GOT3 (cell line): ENCODE measurements at regions not wholly inside any gene's neighbourhood (a gene's known extent, or its start where the extent isn't known, plus 50 kb on each side); places are given as distances from the start of the nearest gene placed in this dataset.
"Not testable (repeated sequence)": the region's sequence is repeated elsewhere in the genome, so short reads cannot be mapped to it uniquely, and the experiment has no call there.

Source experiments
- DNase-seq: peaks from one replicate; lab custom pipeline; 2025; ENCODE audit warnings: mixed read lengths; lab: John Stamatoyannopoulos, UW

- DNase-seq = no peak
Measured at GRCh38 chr2:180695586-180696401, 284.6 kb upstream of the UBE2E3 start.

- no peak for DNase-seq
Measured at GRCh38 chr2:180694445-180695421, 285.7 kb upstream of the UBE2E3 start.

- DNase-seq = no peak
Measured at GRCh38 chr2:180692322-180692721, 288.1 kb upstream of the UBE2E3 start.

- not testable (repeated sequence) for DNase-seq
Measured at GRCh38 chr2:180691855-180692223, 288.6 kb upstream of the UBE2E3 start.

DNA sequence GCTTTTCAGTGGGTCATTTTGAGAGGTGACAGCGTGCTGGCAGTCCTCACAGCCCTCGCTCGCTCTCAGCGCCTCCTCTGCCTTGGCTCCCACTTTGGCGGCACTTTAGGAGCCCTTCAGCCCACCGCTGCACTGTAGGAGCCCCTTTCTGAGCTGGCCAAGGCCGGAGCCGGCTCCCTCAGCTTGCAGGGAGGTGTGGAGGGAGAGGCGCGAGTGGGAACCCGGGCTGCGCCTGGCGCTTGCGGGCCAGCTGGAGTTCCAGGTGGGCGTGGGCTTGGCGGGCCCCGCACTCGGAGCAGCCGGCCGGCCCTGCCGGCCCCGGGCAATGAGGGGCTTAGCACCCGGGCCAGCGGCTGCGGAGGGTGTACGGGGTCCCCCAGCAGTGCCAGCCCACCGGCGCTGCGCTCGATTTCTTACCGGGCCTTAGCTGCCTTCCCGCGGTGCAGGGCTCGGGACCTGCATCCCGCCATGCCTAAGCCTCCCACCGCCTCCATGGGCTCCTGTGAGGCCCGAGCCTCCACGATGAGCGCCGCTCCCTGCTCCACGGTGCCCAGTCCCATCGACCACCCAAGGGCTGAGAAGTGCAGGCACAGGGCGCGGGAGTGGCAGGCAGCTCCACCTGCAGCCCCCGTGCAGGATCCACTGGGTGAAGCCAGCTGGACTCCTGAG, 289.1 kb upstream of the UBE2E3 start:
- not testable (repeated sequence) for DNase-seq

DNA sequence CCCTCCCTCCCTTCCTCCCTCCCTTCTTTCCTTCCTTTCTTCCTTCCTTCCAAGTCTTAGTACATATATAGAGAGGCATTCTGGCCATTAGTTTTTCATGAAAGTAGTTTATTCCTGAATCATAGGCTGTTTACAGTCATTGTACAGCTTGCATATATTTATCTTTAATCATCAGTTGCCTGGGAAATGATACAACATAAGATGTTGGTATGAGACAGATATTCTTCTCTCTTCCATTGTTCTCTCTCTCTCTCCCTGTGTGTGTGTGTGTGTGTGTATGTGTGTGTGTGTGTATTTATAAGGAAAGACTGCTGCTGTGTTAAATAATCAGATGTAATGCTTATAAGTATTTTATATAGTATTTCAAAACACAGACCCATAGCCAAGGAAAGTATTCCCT, 289.8 kb upstream of the UBE2E3 start:
- DNase-seq = no peak

GRCh38 chr2:180682871-180683270, 297.5 kb upstream of the UBE2E3 start:
- DNase-seq = no peak

- no peak for DNase-seq
Measured at GRCh38 chr2:180679693-180680092, 300.7 kb upstream of the UBE2E3 start.

DNA sequence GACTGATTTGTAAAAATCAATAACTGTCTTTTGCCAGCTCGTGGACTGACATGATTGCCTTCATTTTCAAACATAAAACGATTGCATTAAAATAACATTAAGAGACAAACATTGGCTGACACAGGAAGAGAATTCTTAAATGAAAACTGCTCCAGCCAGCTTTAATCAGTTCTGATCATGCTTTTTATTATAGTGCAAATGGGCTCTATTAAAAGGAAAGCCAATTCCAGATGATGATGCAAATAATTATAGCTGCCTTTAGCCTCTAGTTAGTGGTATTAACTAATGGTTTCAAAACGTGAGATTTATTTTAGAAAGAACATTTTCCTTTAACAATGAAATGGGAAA, 301.8 kb upstream of the UBE2E3 start:
- no peak for DNase-seq

- no peak for DNase-seq
Measured at GRCh38 chr2:180677930-180678624, 302.3 kb upstream of the UBE2E3 start.

DNA sequence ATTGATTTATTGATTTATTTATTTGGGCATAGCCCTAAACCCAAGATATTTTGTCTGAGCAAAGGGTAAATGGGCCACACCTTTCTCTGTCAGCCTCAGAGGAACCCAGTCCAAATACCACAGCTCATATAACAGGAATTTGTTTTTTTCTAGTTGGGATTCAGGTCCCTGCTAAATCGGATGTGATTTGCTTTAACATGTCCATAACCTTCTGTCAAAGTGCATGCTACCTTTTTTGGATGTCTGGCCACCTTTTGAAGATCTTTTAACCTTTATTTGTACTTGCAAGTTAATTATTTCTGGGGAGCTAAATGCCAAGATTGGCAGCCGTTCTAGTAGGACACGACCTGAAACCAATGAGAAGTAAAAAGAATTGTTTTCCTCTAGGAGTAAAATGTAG, 303.2 kb upstream of the UBE2E3 start:
- DNase-seq = no peak

DNA sequence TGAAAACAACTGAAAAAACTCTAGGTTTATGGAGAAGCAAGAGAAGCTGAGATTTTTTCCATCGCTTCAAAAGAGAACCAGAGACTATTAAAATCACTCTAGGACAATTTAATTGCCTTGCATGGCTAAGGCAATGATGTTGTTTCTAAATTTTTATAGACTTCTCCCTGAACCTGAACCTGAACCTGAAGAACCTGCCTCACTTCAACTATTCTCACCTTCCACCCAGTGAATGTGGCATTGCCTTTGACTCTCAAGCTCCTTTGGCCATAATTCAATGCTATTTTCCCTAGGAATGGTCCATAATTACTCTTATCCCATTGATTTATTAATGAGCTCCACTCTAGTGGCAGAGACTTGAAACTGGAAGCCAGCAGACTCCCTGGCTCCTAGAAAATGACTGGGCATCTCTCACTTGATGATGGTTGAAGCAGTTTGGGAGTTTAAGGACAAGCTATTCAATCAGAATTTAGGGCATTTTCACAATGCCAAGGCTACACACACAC, 303.8 kb upstream of the UBE2E3 start:
- DNase-seq = no peak

GRCh38 chr2:180675170-180675569, 305.2 kb upstream of the UBE2E3 start:
- no peak for DNase-seq

- no peak for DNase-seq
Measured at GRCh38 chr2:180672377-180672776, 308.0 kb upstream of the UBE2E3 start.

- no peak for DNase-seq
Measured at GRCh38 chr2:180670302-180671003, 310.0 kb upstream of the UBE2E3 start.

GRCh38 chr2:180669016-180669415, 311.4 kb upstream of the UBE2E3 start:
- DNase-seq = no peak

DNA sequence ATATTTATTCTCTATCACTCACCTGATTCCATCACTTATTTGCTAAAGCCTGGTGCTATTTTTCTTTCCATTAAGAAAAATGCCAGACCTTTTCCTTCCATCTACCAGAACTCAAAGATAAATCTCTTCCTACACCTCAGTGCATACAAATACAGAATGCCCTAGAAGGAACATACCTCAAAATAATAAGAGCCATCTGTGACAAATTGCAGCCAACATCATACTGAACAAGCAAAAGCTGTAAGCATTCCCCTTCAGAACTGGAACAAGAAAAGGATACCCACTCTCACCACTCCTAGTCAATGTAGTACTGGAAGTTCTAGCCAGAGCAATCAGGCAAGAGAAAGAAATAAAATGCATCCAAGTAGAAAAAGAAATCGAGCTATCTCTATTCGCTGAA, 315.9 kb upstream of the UBE2E3 start:
- no peak for DNase-seq

DNA sequence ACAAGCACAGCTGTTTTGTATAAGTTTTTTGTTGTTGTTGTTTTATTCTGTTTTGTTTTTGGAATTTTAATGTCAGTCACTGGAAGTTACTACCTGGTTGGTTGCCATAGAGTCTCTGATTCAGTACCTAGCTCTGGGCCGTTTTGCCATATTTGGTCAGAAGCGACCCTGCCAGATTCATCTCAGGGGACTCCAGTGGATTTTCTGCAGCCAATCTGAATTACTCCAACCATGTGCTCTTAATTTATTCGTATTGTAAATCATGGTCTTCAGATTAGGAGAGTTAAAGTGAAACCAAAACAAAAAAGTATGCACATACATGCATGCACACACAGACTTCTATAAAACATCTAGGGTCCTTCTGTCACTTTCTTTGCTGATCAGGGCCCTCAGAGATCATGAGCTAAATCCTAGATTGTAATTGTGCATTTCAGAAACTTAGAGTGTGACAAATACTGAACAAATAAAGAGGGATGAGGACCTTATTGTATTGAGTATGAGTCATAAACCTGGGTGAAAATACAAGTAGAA, 317.4 kb upstream of the UBE2E3 start:
- no peak for DNase-seq

DNA sequence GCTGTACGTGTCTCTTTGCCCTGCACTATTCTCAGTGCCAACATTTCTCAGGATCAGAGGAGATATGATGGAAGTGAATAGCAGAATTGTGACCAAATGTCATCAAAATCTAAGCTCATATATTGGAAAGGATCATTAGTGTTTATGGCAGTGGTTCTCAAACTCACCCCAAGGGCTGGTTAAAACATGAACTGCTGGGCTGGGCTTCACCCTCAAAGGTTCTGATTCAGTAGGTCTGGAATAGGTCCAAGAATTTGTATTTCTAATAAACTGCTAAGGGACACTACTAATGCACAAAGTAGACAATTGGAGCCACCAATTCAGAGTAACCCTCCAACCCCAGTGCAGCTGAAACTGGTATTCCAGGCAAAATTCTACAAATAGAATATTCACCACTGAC, 317.9 kb upstream of the UBE2E3 start:
- DNase-seq = no peak

GRCh38 chr2:180661686-180662030, 318.7 kb upstream of the UBE2E3 start:
- DNase-seq = no peak
